ENCODE measurements at regions not wholly inside any gene's neighbourhood (a gene's known extent, or its start where the extent isn't known, plus 50 kb on each side); places are given as distances from the start of the nearest gene placed in this dataset.

- TF ChIP-seq POLR2A (IDR thresholded peaks at IDR 0.05): no peak
- no peak for TF ChIP-seq EP300 (IDR thresholded peaks at IDR 0.05)
- no peak for TF ChIP-seq CTCF (IDR thresholded peaks at IDR 0.05)
- TF ChIP-seq POLR2AphosphoS5 (IDR thresholded peaks at IDR 0.05): no peak
Measured at GRCh38 chr15:81080996-81081395, 53.1 kb upstream of the CFAP161 start.
